GM13977 (cell line): ENCODE measurements at regions not wholly inside any gene's neighbourhood (a gene's known extent, or its start where the extent isn't known, plus 50 kb on each side); places are given as distances from the start of the nearest gene placed in this dataset.

Experiments used
- DNase-seq: peaks from one replicate; pipeline ENCODE4 v3.0.0; 2012; ENCODE audit warnings: low spot score
- CTCF ChIP-seq: IDR thresholded peaks from 2 replicates; pipeline ENCODE4 v1.5.1; 2012; ENCODE audit warnings: mild to moderate bottlenecking, control low read depth; ENCODE audit not compliant: insufficient read depth; ENCODE audit errors: extremely low read depth, missing control alignments
- in situ Hi-C: fragments of 300-500 bp; cut with MboI; formaldehyde crosslinking; loops from one replicate; pipeline ENCODE4 v1.12.0; 2022; ENCODE audit warnings: low sequenced_read_pairs, low pct_unique_long_range_greater_than_20kb, mixed read lengths, inconsistent platforms; ENCODE audit not compliant: unreplicated experiment

- TF ChIP-seq CTCF, result no peak
- no peak for DNase-seq
- in situ Hi-C loops, result no loop called here
These were observed 92.8 kb downstream of the ETS2 start for GRCh38 chr21:38898422-38899096.

DNA sequence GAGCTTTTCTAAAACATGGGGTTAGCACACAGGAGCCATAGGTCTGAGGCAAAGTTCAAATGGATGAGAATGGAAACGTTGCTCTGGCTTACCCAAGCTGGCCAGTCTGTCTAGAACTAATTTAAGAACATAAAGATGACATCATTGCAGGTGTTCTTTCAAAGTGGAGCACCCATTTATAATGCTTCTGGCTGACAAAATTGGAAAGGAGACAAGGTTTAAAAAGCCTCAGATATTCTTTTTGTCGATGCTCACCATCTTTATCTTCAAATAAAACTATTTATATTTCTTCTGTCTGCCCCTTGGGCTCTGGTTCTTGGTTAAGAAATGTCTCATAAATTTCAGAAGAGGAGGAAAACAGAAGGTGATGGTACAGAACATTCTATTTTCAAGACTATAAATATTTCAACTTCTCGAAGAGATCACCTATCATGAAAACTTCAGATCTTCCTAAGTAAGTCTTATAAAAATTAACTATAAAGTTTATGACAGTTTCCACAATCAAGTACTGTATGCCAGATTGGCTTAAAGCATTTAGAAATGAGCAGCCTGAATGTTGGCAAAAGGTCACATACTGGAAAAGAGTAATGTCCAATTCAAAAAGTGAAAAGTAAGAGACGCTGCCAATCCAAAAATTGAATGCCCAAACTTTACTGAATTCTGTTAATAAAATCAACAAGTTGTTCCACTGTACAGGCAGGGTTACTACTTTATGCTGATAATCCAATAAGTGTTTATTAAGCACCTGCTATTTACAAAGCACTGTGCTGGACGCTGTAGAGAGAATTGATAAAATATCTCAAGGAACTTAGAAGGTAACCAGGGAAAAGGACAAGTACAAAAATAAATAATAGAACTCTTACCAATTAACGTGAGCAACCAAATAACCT, 92.0 kb downstream of the ETS2 start:
- no peak for DNase-seq
- in situ Hi-C loops, result no loop called here
- TF ChIP-seq CTCF, result no peak

DNA sequence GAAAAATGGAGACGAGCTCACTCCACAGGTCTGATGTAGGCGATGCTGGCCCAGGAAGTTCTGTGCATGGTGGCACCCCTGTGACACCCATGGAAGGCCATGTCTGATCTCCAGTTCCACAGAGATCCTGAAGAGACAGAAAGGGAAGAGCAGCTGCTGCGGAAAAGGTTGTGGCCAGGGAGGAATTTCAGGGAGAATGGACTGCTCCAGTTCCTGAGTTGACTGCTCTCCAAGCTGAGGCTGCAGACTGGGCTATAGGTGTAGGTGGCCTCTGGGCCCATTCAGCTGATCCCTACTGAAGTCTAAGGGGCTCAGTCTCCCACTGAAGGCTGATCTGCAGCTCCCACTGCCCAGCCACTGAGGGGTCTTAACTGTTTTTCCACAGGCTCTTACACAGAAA, 89.2 kb downstream of the ETS2 start:
- in situ Hi-C loops, result no loop called here
- DNase-seq, result no peak
- no peak for TF ChIP-seq CTCF

GRCh38 chr21:38888991-38889561, 83.3 kb downstream of the ETS2 start:
- in situ Hi-C loops, result no loop called here
- TF ChIP-seq CTCF, result no peak
- DNase-seq, result no peak

- no peak for DNase-seq
- in situ Hi-C loops, result no loop called here
- TF ChIP-seq CTCF, result no peak
These were observed 82.0 kb downstream of the ETS2 start for GRCh38 chr21:38887749-38888148.

DNA sequence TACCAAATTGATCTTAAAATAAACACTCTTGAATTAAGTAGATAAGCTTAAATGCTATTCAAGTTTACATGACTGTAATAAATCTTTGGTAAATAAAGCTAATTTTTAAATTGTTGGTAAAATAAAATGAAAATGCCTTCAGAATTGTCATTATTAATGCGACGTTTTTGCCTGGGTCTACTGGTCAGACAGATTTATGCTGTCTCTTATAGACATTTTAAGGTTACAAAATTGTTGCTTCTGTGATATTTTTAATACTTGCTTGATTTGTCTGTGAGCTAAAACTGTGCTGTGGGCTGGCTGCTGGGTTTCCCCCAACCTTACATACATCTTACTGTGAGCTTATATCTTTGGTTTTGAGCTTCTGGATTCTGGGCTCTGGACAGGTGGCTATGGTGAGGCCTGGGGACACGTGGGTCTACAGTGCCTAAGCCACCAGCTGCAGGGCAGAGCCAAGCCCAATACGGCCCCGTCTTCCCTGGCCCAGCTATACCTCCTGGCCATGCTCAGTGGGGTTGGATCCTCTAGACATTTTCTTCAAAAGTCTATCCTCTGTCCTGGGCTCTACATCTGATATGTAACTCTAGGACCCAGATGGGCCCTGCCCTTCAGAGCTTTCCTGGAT, 81.4 kb downstream of the ETS2 start:
- in situ Hi-C loops, result no loop called here
- no peak for TF ChIP-seq CTCF
- DNase-seq, result no peak
